ENCODE measurements at regions not wholly inside any gene's neighbourhood (a gene's known extent, or its start where the extent isn't known, plus 50 kb on each side); places are given as distances from the start of the nearest gene placed in this dataset.

- TF ChIP-seq CTCF (IDR thresholded peaks at IDR 0.05; ENCODE audit: low read depth, low read length, missing input control) (no peak), GABPA (IDR thresholded peaks at IDR 0.05 in 1 of 2, conservative IDR thresholded peaks at IDR 0.05 in 1 of 2) (no peak), FOXA1 (IDR thresholded peaks at IDR 0.05) (no peak), ATF3 (IDR thresholded peaks at IDR 0.05) (no peak), TAF1 (conservative IDR thresholded peaks at IDR 0.05) (no peak), EGR1 (IDR thresholded peaks at IDR 0.05; ENCODE audit: low read depth in 2 of 2) (no peak)
Observed at GRCh38 chr3:182220471-182220870, 508.7 kb downstream of the SOX2 start.
